GM19025 (cell line): ENCODE measurements at regions not wholly inside any gene's neighbourhood (a gene's known extent, or its start where the extent isn't known, plus 50 kb on each side); places are given as distances from the start of the nearest gene placed in this dataset.
A peak's percentile ranks its signal among the peaks of the same experiment; 100 is the strongest.

Experiments used
- ATAC-seq: cut with Tn5 transposase; IDR thresholded peaks from one replicate; pipeline ENCODE4 v1.9.1; 2021; ENCODE audit warnings: mild to moderate bottlenecking, low read depth, moderate library complexity; ENCODE audit not compliant: unreplicated experiment

DNA sequence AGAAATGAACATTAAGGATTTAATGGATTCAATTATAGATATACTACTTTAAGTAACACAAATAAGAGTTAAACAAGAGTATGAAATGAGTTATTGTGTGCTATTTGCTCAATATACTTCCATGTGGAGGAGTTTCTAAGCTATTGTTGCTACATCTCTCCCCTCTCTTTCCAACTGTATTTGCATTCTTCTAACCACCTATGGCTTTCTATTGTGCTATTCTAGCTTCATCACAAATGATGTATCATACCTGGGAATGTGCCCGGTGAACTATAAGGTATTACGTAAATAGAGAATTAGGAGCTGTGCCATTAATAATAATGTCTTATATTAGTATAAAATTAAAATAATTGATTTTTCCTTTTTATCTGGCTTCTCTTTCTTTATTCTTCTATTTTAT is 87.1 kb upstream of the PLEKHG7 start:
- no peak for ATAC-seq

DNA sequence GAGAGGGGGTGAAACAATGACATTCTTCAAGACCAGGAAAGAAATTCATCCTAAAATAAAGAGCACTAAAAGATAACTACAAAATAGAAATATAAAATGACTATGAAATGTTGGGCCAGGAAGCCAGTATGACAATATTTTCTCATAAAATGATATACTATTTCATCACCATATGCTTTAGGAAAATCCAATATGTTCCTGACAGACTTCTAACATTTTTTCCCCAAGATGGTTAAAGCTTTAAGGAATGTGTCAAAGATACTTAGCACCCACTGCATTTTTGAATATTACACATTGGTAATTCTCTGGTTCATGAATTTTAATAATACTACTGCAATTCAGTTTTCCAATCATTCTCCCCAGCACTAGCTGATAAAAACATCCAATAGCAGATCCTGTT is 87.7 kb upstream of the PLEKHG7 start:
- no peak for ATAC-seq

DNA sequence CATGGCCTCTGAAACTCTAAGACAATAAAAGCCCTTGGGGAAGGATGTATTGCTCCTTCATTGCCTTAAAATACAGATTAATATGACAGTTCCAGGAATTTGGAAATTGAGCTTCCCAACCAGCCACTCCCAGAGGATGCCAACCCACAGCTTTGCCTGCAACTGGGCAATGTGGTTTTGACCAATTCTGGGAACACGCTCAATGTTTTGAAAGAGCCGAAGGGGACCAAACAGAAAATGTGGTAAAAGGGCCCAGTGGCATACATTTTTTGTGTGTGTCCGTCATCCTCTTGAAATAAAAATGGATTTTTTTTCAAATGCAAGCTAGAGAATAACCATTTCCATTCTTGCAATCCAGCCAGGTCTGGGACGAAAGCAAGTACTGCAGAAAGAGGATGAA is 88.3 kb upstream of the PLEKHG7 start:
- no peak for ATAC-seq

DNA sequence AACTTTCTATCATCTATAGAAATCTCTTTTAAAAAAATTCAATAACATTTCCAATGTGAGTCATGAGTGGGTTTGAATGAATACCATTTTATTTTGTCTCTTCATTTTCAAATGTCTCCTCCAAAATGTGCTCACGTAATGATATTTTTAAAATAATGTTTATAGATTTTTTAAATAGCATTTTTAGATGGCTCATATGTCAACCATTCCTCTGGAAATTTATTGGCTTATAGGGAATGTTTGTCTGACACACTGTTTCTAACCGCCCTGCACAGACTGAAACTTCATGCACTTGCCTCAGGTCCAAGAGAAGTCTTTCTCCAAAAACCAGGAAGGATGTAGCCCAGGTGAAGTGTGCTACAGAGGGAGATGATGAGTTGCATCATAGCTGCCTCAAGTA is 88.8 kb upstream of the PLEKHG7 start:
- ATAC-seq = no peak

DNA sequence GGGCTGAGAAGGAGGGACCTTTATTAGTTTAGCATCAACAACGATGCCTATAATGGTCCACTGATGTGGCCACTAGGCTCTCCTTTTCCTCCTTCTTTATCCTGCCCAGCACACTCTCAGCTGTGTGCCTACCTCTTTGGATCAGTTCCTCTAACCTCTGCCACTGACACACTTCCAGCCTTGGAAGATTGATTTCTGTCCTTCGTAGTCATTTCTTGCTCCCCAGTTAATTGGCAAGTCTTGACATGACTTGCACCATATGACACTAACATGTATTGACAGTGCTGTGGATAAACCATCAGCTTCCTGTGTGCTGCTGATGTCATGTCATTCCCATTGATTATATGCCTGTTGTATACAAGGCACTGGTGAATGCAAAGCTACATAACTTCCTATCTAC is 90.2 kb upstream of the PLEKHG7 start:
- no peak for ATAC-seq

DNA sequence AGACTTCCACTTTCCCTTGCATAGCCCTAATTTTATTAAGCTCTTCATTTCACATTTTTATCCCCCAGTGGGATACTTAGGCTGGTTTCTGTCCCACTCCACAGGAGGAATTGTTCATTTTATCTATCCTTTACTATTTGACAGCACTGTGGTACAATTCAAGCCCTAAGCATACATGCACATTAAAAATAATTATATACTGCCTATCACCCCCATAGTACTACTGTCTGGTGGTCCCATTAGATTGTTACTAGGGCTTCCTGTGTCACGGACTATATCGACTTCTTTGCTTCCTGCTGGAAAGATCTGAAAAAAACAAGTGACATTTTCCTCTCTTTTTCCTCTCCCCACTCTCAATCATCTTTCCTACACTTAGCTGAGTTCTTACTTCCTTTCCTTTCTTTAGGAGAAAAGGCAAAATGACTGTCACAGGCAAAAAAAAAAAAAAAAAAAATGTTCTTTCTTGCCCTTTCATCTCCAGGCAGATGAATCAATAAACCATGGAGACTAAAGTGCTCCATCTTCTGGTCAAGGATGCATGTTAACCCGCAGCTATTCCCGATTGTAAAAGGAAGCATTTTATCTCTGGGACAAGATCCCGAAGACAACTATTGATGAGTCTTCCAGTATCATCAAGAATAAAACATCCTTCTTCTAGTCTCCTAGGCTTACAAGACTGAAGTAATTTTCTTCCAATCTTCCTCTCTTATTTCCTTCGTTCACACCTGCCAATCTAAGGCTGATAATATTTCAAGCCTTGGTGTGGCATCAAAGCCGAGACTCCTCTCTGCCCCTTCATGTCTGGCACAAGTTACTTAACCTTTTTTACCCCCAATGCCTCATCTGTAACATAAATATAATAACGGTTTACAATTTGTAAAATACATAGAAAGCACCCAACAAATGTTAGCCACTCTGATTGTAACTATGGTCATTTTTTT is 94.4 kb upstream of the PLEKHG7 start:
- ATAC-seq = no peak

DNA sequence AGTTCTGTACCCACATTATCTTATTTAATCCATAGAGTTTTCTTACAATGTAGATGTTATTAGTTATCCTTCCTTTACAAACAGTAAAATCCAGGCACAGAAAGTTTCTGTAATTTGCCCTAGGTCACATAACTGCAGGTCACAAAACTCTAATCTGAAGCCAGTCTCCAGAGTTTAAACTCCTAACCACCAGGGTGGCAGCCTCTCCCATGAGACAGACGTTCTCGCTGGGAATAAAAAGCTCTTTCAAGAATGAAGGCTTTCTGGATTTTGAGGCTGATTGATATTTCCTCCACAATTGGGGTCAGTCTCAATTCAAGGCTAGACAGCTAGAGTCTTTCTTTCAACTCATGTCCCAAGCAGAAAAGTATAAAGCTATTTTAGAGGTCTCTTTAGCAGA is 95.8 kb upstream of the PLEKHG7 start:
- ATAC-seq = no peak

DNA sequence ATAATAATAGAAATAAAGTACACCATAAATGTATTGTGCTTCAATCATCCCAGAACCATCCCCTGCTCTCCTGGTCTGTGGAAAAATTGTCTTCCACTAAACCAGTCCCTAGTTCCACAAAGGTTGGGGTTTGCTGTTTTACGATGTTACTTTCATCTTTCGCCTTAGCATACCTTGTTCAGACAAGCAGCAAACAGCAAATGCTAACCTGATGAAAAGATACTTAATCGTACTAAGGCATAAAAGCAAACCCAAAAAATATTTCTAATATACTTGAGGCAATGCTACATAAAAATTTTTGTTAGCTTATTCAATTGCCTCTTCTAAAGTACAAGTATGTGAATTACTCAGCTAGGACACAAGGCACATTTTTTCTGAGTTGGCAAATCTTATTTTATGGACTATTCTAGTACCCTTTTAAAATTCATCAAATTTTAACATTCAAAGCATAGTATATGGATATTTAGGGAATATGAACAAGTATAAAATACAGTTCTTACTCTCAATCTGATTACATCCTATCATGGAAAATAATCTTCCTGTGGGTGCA is 97.1 kb upstream of the PLEKHG7 start:
- ATAC-seq = no peak

DNA sequence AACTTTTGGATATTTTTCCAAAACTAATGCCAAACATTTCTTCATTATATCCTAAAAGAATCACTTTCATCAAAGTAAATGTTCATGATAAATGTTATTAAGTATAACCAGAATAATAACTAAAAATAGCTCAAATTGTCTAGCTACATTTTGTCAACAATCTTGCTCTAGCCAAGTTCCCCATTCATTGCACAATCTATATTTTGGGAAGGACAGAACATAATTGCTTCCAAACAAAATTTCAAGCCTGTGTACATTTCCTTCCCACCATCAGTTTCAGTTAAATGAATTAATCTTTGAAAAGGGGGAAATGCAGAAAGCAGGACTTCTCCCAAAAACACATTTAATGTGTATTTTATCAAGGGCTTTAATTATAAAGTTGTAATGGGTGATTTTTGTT is 98.0 kb upstream of the PLEKHG7 start:
- no peak for ATAC-seq

DNA sequence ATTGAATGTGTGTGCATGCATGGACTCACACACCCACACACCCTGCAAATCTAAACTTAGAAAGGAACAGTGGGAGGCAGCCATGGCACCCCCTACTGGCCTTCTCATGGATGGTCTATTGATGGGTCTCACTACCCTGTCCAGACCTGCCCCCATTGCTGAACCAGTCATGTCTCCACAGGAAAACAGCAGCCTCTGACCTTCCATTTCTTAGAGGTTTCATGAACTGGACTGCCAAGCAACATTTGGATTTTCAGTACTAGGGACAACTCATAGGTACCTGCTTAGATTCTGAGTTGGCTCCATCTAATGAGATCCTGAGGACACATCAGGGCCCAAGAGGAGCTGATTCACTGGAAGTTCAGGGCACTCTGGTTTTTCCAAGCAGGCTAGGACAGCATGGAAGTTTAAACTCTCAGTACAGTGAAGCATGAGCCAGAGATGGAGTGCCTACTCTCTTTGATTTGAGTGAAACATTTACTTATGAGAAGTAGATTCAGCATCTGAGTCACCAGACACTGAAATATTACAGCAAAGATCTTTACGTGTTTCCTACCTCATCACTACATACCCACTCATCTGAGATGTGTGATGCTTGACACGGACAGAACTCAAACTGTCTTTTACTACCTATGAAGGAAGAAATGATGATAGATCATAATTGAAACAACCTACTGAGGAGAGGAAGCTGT is 98.9 kb upstream of the PLEKHG7 start:
- no peak for ATAC-seq

DNA sequence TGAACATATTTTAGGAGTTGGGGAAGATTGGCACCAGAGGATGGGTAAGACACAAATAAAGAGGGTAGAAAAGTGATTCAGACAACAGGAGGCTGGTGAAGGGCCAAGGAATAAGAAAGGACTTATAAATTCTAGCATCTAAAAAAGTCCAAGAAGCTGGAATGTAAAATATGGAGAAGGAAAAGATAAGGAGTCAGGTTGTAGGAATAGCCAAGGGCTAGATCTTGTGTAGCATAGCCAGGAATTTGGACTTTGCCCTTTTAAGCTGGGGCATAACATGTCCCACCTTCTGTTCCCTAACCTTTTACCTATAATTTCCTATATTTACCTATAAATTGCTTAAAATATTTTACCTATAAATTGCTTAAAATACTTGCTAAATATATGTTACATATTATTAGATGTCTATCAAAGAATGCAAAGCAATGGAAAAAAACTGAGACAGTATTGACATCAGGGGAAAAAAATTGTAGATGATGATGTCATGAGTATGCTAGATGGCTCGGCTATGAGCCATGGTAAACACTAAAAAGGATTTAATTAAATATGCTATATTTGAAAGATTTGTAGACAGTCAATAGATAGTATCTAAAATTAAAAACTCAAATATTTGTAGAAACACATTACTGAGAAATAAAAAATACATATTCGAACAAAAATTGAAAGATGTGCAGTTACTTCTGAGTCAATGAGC is 99.7 kb upstream of the PLEKHG7 start:
- ATAC-seq = no peak

DNA sequence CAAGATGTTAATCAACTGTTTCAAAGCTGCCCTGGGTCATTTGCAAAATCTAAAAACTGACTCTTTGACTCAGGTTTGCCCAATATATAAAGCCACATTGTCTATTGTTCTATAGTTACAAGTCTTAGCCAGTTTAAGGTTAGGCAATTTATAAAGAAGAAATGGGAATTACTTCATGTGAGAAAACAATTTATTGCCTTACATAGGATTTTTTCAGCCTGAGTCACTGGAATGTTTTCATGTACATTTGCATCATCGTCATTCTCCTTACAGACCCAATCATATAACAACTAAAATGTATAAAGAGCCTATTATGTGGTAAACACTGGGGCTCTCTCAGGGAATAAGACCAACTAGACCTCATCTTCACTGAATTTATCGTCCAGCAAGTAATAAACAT is 100.3 kb upstream of the PLEKHG7 start:
- no peak for ATAC-seq

DNA sequence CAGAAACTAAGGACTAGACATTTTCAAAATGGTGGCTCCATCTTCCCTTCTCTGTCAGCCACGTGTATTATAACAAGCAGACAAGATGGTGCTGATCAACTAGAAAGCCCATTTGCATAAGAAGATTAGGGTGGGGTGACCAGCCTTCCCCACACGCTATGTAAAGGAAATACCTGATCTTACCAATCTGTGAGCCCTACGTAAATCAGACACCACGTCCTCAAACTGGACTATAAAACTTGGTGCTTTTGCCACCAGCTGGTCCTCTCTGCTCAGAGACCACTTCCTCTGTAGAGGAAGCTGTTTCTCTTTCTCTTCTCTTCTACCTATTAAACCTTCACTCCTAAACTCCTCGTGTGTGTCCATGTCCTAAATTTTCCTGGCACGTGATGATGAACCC is 101.1 kb upstream of the PLEKHG7 start:
- no peak for ATAC-seq

DNA sequence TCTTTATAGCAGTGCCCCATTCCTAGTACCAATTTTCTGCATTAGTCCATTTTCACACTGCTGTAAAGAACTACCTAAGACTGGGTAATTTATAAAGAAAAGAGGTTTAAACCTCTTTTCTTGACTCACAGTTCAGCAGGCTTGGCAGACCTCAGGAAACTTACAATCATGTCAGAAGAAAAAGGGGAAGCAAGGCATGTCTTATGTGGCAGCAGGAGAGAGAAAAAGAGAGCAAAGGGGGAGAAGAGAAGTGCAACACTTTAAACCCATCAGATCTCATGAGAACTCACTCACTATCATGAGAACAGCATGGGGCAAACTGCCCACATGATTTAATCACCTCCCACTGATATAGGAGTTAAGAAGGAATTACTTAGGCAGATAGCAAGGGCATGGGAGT is 101.6 kb upstream of the PLEKHG7 start:
- ATAC-seq = no peak

DNA sequence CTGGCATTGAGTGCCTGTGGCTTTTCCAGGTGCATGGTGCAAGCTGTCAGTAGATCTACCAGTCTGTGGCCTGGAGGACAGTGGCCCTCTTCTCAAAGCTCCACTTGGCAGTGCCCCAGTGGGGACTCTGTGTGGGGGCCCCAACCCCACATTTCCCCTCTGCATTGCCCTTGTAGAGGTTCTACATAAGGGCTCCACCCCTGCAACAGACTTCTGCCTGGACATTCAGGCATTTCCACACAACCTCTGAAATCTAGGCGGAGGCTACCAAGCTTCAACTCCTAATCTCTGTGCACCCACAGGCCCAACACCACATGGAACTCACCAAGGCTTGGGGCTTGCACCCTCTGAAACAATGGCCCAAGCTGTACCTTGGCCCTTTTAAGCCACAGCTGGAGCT is 102.7 kb upstream of the PLEKHG7 start:
- no peak for ATAC-seq

DNA sequence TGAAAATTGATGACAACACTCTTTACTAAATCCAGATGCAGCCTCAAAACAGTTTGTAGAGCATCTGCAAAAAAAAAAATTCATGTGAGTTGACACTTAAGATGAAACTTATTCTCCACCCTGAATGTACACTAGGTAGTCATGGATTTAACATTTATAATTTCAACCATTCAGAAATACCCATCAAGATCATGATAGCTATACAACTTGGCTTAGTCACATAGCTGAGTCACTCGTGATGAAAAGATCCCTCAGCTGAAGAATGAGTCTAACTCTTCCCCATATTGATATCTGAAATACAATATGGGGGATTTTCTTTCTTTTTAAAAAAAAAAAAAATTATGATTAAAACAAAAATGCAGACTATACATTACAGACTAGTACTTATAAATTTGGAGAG is 104.8 kb upstream of the PLEKHG7 start:
- ATAC-seq = no peak

DNA sequence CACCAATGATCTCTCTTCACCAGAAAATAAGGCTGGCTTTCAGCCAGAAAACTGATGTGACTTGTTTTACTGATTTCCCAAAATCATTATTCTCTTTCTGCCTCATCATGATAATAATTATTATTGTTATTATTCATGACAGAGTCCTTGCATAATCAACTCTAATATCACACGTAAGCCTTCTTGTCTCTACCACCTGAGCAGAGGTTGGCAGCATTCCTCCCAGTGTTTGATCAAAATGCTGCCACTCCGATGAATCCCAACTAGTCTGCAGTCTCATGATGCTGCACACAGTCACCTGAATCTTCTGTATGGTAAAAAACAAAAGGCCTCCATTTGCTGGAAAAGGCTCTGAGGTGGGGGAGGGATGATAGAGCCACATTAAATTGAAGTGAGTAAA is 105.7 kb upstream of the PLEKHG7 start:
- ATAC-seq = no peak

DNA sequence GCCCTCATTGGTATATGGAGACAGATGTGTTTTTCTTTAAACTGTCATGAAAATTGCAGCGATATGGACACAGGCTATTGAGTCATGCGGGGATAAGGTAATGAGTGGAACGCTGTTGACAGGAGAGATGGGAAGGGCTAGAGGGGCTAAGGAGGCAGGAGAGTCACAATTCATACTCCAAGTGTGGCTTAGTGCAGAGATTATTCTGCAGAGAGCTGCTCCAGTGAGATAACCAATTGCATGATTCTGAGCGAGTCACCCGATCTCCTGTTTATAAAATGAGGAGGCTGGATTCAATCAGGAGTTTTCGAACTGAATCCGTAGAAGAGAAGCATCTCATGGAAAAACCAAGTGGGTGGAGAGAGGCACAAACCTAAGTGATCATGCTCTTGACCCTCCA is 106.4 kb upstream of the PLEKHG7 start:
- ATAC-seq = no peak

DNA sequence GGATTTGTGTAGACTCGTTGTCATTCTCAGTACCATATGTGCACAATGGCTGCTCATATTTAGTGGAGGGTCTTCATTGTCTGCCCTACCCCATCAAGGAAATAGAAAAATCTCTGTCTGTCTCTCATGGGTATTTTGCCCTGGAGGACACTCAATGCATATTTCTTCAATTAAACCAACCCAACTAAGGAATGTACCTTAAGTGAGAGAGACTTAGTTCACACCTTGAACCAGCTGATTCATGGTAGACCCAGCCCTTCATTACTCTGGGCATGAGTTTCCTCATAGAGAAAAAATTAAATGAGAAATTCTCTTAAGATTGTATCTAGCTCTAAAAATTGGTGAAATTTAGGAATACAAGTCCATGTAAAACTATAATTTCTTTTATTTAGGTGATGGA is 107.1 kb upstream of the PLEKHG7 start:
- ATAC-seq = no peak

DNA sequence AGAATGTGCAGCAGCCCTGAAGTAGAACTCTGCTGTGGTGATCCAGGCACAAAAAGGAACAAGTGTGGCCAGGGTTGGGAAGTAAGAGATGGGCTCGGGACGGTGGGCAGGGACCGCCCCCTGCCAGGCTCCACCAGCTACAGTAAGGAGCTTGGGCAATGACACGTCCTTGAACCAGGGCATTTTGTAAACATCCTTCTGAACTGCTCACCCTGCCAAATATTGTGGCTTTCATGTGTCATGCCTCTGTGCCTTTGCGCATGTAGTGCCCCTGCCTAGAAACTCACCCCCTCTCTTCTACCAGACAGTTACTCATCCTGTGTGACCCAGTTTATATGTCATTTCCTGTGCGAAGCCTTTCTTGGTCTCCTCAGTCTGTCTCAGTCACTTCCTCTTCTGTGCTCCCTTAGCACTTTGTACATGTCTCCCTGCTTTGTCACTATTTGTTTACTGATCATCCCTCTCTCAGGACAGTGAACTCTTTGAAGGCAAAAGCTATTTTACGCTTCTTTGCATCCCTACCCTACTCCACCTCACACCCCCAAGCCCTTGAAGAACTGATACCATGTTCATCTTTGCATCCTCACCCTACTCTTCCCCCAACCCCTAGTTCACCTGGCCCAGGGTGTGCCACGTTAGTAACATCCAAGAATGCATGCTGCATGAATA is 108.9 kb upstream of the PLEKHG7 start:
- ATAC-seq = peak; percentile 100
